VCaP (cell line): ENCODE measurements at regions not wholly inside any gene's neighbourhood (a gene's known extent, or its start where the extent isn't known, plus 50 kb on each side); places are given as distances from the start of the nearest gene placed in this dataset.

Source experiments
- H3K27ac ChIP-seq: fragments of 450-650 bp; 2 replicates; pipeline ENCODE4 v1.5.1; 2017
- CTCF ChIP-seq: fragments of 450-650 bp; conservative IDR thresholded peaks from 2 replicates; pipeline ENCODE4 v1.5.1; 2017; ENCODE audit warnings: mild to moderate bottlenecking, moderate library complexity

- no peak overlapping the region for H3K27ac ChIP-seq
- no peak for TF ChIP-seq CTCF
Observed at GRCh38 chr12:107353312-107353711, 260.0 kb upstream of the CRY1 start.

GRCh38 chr12:107355004-107355565, 261.7 kb upstream of the CRY1 start:
- TF ChIP-seq CTCF = no peak
- H3K27ac ChIP-seq = no peak overlapping the region

GRCh38 chr12:107355612-107356011, 262.3 kb upstream of the CRY1 start:
- no peak overlapping the region for H3K27ac ChIP-seq
- TF ChIP-seq CTCF = no peak

- TF ChIP-seq CTCF = no peak
- no peak overlapping the region for H3K27ac ChIP-seq
Observed at GRCh38 chr12:107356266-107356936, 263.1 kb upstream of the CRY1 start.

GRCh38 chr12:107356937-107357295, 263.6 kb upstream of the CRY1 start:
- TF ChIP-seq CTCF = no peak
- H3K27ac ChIP-seq = no peak overlapping the region

- TF ChIP-seq CTCF = no peak
- H3K27ac ChIP-seq = no peak overlapping the region
Observed at GRCh38 chr12:107359382-107359781, 266.0 kb upstream of the CRY1 start.

- no peak for TF ChIP-seq CTCF
- H3K27ac ChIP-seq = no peak overlapping the region
Observed at GRCh38 chr12:107360033-107360432, 266.7 kb upstream of the CRY1 start.
